Vagina (tissue), 2 donors: ENCODE measurements at regions not wholly inside any gene's neighbourhood (a gene's known extent, or its start where the extent isn't known, plus 50 kb on each side); places are given as distances from the start of the nearest gene placed in this dataset.

Experiments used
- DNase-seq, 2 donors: peaks; one replicate each; pipeline ENCODE4 v3.0.0-alpha.2; 2017; ENCODE audit errors: extremely low spot score in 2 of 2
- H3K27ac ChIP-seq: fragments of 200-600 bp; sonication (generic); one replicate; pipeline ENCODE4 v1.5.1; 2019
- H3K27me3 ChIP-seq: fragments of 200-600 bp; sonication (generic); one replicate; pipeline ENCODE4 v1.5.1; 2019
- H3K36me3 ChIP-seq, 2 donors: fragments of 200-600 bp; sonication (generic); one replicate each; pipeline ENCODE4 v1.5.1; 2017 to 2019
- H3K4me1 ChIP-seq: fragments of 200-600 bp; sonication (generic); one replicate; pipeline ENCODE4 v1.5.1; 2019
- H3K4me3 ChIP-seq, 2 donors: fragments of 200-600 bp; sonication (generic); 1 replicate in 1 of 2; 2 replicates in 1 of 2; pipeline ENCODE4 v1.5.1; 2016 to 2019
- H3K9me3 ChIP-seq: fragments of 200-600 bp; sonication (generic); one replicate; pipeline ENCODE4 v1.5.1; 2019
- POLR2A ChIP-seq, 2 donors: fragments of 450-650 bp; IDR thresholded peaks; one replicate each; pipeline ENCODE4 v1.6.1; 2017; ENCODE audit warnings: antibody characterized with exemption in 2 of 2, mild to moderate bottlenecking in 2 of 2, moderate library complexity in 2 of 2
- POLR2AphosphoS5 ChIP-seq, 2 donors: sonication (generic); formaldehyde crosslinking; IDR thresholded peaks; one replicate each; pipeline ENCODE4 v1.9.0; 2017; ENCODE audit warnings: antibody characterized with exemption in 2 of 2, mild to moderate bottlenecking in 2 of 2, low read depth in 1 of 2; ENCODE audit not compliant: insufficient read depth in 1 of 2
- intact Hi-C: fragments of 100-400 bp; cut with DNase I; formaldehyde crosslinking; loops from one replicate; pipeline ENCODE4 v1.15.1; 2023
- TF ChIP-seq, protein P1 (sequence below), 3 experiments: fragments of 450-650 bp in 2 of 3; fragments of 200-600 bp in 1 of 3; sonication (generic) in 1 of 3; IDR thresholded peaks; one replicate each; pipeline ENCODE4 v1.5.1; 2017 to 2019; ENCODE audit warnings: antibody characterized with exemption in 3 of 3, mild to moderate bottlenecking in 2 of 3, moderate library complexity in 2 of 3

DNA sequence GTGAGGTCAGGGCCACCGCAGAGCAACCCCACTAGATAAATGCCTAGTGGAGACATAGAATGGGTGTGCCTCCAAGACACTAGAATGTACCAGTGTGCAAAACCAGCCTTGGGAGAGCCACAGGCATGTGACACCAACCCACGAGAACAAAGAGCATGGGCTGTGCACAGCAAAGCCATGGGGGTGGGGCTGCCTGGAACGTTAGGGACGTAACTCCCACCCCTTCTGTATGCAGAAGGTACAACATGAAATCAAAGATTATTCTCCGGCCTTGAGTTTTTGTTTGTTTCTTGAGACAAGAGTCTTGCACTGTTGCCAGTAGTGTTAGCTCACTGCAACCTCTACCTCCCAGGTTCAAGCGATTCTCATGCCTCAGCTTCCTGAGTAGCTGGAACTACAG is 99.5 kb downstream of the MID1IP1 start:
- no peak overlapping the region for H3K4me3 ChIP-seq
- intact Hi-C loops = no loop called here
- H3K36me3 ChIP-seq = no peaks in the 10 kb centered on the region
- no peaks in the 10 kb centered on the region for H3K9me3 ChIP-seq
- no peaks in the 10 kb centered on the region for H3K27me3 ChIP-seq
- no peaks in the 10 kb centered on the region for H3K4me1 ChIP-seq
- TF ChIP-seq POLR2AphosphoS5 (IDR thresholded peaks at IDR 0.05; ENCODE audit: insufficient read depth in 1 of 2, low read depth in 1 of 2) = no peak
- TF ChIP-seq POLR2A (IDR thresholded peaks at IDR 0.05) = no peak
- TF ChIP-seq, protein P1, sequence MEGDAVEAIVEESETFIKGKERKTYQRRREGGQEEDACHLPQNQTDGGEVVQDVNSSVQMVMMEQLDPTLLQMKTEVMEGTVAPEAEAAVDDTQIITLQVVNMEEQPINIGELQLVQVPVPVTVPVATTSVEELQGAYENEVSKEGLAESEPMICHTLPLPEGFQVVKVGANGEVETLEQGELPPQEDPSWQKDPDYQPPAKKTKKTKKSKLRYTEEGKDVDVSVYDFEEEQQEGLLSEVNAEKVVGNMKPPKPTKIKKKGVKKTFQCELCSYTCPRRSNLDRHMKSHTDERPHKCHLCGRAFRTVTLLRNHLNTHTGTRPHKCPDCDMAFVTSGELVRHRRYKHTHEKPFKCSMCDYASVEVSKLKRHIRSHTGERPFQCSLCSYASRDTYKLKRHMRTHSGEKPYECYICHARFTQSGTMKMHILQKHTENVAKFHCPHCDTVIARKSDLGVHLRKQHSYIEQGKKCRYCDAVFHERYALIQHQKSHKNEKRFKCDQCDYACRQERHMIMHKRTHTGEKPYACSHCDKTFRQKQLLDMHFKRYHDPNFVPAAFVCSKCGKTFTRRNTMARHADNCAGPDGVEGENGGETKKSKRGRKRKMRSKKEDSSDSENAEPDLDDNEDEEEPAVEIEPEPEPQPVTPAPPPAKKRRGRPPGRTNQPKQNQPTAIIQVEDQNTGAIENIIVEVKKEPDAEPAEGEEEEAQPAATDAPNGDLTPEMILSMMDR (IDR thresholded peaks at IDR 0.05) = no peak
- DNase-seq = no peak
- no peak overlapping the region for H3K27ac ChIP-seq

DNA sequence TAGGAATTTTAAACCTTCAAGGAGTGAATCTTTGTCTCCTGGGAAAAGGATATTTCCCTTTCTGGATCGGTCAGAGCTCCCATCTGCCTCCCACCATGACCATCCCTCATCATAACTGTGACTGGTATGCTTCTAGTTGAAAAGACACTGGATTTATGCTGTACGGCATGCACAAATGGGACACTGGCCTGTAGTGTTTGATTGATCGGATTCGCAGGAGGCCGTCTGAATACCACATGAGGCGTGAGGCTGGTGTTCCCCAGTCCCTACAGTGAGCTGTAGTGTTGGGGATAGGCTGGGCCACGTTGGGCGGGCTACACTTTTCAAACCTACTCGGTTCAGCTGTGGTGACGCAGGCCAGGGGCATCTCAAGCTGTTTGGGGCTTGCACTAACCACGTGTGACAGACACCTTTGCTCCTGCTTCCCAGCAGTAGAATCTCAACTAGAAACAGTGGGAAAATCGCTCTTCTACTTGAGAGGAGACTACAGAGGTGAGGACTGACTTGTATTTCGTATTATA is 101.8 kb downstream of the MID1IP1 start:
- intact Hi-C loops = no loop called here
- Histone ChIP-seq H3K4me3 (no peak overlapping the region), H3K4me1 (no peaks in the 10 kb centered on the region), H3K9me3 (no peaks in the 10 kb centered on the region), H3K27ac (no peak overlapping the region), H3K27me3 (no peaks in the 10 kb centered on the region), H3K36me3 (no peaks in the 10 kb centered on the region)
- DNase-seq = no peak
- TF ChIP-seq, protein P1 (IDR thresholded peaks at IDR 0.05) = no peak
- no peak for TF ChIP-seq POLR2A (IDR thresholded peaks at IDR 0.05)
- TF ChIP-seq POLR2AphosphoS5 (IDR thresholded peaks at IDR 0.05; ENCODE audit: insufficient read depth in 1 of 2, low read depth in 1 of 2) = no peak

DNA sequence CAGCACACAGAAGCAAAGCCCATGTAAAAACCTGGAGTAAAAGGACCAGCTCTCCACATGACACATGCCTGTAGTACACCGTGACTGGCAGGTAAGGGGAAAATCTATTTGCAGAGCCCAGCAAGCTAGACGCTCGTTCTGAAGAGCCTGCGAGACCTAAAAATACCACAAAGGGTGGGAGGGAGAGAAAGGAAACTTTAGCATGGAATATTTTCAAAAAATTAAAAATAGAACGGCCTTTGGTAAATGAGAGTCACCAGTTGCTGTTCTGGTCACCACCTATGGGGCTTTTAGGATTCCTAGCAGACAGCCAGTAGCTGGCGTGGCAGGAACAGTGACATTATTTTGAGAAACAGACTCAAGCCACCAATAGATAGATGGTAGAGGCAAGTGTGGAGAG is 115.5 kb downstream of the MID1IP1 start:
- intact Hi-C loops = no loop called here
- Histone ChIP-seq H3K4me3 (no peak overlapping the region), H3K4me1 (no peaks in the 10 kb centered on the region), H3K36me3 (no peaks in the 10 kb centered on the region), H3K9me3 (no peaks in the 10 kb centered on the region), H3K27ac (no peak overlapping the region), H3K27me3 (no peaks in the 10 kb centered on the region)
- TF ChIP-seq POLR2A (IDR thresholded peaks at IDR 0.05) (no peak), POLR2AphosphoS5 (IDR thresholded peaks at IDR 0.05; ENCODE audit: insufficient read depth in 1 of 2, low read depth in 1 of 2) (no peak)
- TF ChIP-seq, protein P1 (IDR thresholded peaks at IDR 0.05) = no peak
- no peak for DNase-seq

DNA sequence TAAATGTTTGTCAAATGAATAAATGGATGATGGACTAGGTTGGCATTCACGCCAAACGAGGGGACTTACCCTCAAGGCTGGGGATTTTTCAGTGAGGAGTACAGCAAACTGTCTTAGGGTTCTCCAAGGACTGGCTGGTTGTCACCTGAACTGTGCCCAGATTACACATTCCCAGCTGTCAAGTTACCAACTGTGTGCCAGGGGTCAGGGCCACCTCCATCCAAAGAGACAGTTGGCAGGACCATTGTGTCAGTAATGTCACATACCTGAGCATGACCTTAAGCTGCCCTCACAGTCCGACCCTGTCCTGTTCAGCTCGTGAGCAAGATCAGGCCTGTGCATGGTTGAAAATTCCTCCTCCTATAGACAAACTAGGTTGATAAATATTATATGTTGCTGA is 116.7 kb downstream of the MID1IP1 start:
- DNase-seq = no peak
- Histone ChIP-seq H3K4me3 (no peak overlapping the region), H3K9me3 (no peaks in the 10 kb centered on the region), H3K36me3 (no peaks in the 10 kb centered on the region), H3K27ac (no peak overlapping the region), H3K4me1 (no peaks in the 10 kb centered on the region), H3K27me3 (no peaks in the 10 kb centered on the region)
- TF ChIP-seq, protein P1 (IDR thresholded peaks at IDR 0.05) = no peak
- TF ChIP-seq POLR2A (IDR thresholded peaks at IDR 0.05) (no peak), POLR2AphosphoS5 (IDR thresholded peaks at IDR 0.05; ENCODE audit: insufficient read depth in 1 of 2, low read depth in 1 of 2) (no peak)
- intact Hi-C loops = no loop called here

DNA sequence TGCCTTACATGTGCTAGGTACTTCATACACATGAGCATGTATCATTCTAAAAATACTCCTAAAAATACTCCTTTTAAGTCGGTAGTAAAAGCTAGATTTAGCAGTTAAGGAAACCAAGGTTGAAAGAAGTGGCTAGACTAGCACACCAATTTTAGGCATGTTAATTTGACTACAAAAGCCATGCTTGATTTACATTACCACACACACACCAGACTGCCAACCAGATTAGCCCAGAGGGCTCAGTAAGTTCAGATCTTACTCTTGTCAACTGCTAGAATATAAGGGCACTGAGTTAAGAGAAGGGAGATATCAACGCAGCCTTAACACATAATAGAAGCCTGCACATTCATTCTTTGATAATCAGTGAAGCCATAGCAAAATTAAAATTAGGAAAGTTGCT is 117.9 kb downstream of the MID1IP1 start:
- Histone ChIP-seq H3K36me3 (no peaks in the 10 kb centered on the region), H3K4me1 (no peaks in the 10 kb centered on the region), H3K9me3 (no peaks in the 10 kb centered on the region), H3K27me3 (no peaks in the 10 kb centered on the region), H3K27ac (no peak overlapping the region), H3K4me3 (no peak overlapping the region)
- no peak for DNase-seq
- TF ChIP-seq POLR2AphosphoS5 (IDR thresholded peaks at IDR 0.05; ENCODE audit: insufficient read depth in 1 of 2, low read depth in 1 of 2) (no peak), POLR2A (IDR thresholded peaks at IDR 0.05) (no peak)
- TF ChIP-seq, protein P1 (IDR thresholded peaks at IDR 0.05) = no peak
- intact Hi-C loops = no loop called here
